Glutamatergic neuron (in vitro differentiated cells): ENCODE measurements at regions not wholly inside any gene's neighbourhood (a gene's known extent, or its start where the extent isn't known, plus 50 kb on each side); places are given as distances from the start of the nearest gene placed in this dataset.
"Not testable (repeated sequence)": the region's sequence is repeated elsewhere in the genome, so short reads cannot be mapped to it uniquely, and the experiment has no call there.

ENCODE experiments used
- DNase-seq: peaks from one replicate; pipeline ENCODE4 v3.0.0; 2022
- H3K27ac Mint-ChIP-seq: one replicate; pipeline ENCODE4 v1.8.0; 2020; ENCODE audit warnings: mild to moderate bottlenecking, mixed read lengths, inconsistent platforms; ENCODE audit not compliant: unreplicated experiment
- H3K27me3 Mint-ChIP-seq: one replicate; pipeline ENCODE4 v1.8.0; 2020; ENCODE audit warnings: mild to moderate bottlenecking, moderate library complexity, mixed read lengths, inconsistent platforms; ENCODE audit not compliant: unreplicated experiment
- H3K36me3 Mint-ChIP-seq: one replicate; pipeline ENCODE4 v1.8.0; 2020; ENCODE audit warnings: mild to moderate bottlenecking, mixed read lengths, inconsistent platforms; ENCODE audit not compliant: unreplicated experiment
- H3K4me1 Mint-ChIP-seq: one replicate; pipeline ENCODE4 v1.8.0; 2020; ENCODE audit warnings: mild to moderate bottlenecking, low read depth, mixed read lengths, inconsistent platforms; ENCODE audit not compliant: unreplicated experiment
- H3K4me3 Mint-ChIP-seq: one replicate; pipeline ENCODE4 v1.8.0; 2020; ENCODE audit warnings: mild to moderate bottlenecking, mixed read lengths, inconsistent platforms; ENCODE audit not compliant: unreplicated experiment
- H3K9me3 Mint-ChIP-seq: one replicate; pipeline ENCODE4 v1.8.0; 2020; ENCODE audit warnings: mild to moderate bottlenecking, moderate library complexity, mixed read lengths, inconsistent platforms; ENCODE audit not compliant: unreplicated experiment
- CTCF ChIP-seq: fragments of 200-600 bp; sonication (generic); IDR thresholded peaks from one replicate; pipeline ENCODE4 v1.5.0; 2021; ENCODE audit not compliant: partially characterized antibody, unreplicated experiment

GRCh38 chr5:145520335-145520734 is 314.8 kb downstream of the PRELID2 start:
- no peak overlapping the region for H3K4me3 Mint-ChIP-seq
- H3K36me3 Mint-ChIP-seq: no peaks in the 10 kb centered on the region
- no peak overlapping the region for H3K27ac Mint-ChIP-seq
- peaks cover 3% of the 10 kb centered on the region for H3K9me3 Mint-ChIP-seq
- TF ChIP-seq CTCF: no peak
- DNase-seq: no peak
- peaks cover 8% of the 10 kb centered on the region for H3K4me1 Mint-ChIP-seq
- no peaks in the 10 kb centered on the region for H3K27me3 Mint-ChIP-seq

- not testable (repeated sequence) for H3K4me1 Mint-ChIP-seq, DNase-seq, H3K27me3 Mint-ChIP-seq, H3K4me3 Mint-ChIP-seq, H3K9me3 Mint-ChIP-seq, H3K27ac Mint-ChIP-seq, H3K36me3 Mint-ChIP-seq
Measured at GRCh38 chr5:145517588-145517987, 317.6 kb downstream of the PRELID2 start.

GRCh38 chr5:145511351-145511750 is 323.8 kb downstream of the PRELID2 start:
- Mint-ChIP-seq H3K27me3 (no peaks in the 10 kb centered on the region), H3K9me3 (no peaks in the 10 kb centered on the region), H3K36me3 (no peaks in the 10 kb centered on the region), H3K4me1 (peaks cover 7% of the 10 kb centered on the region), H3K27ac (no peak overlapping the region), H3K4me3 (no peak overlapping the region)
- no peak for DNase-seq
- TF ChIP-seq CTCF: no peak

- DNase-seq: no peak
- H3K4me1 Mint-ChIP-seq: peaks cover 7% of the 10 kb centered on the region
- no peaks in the 10 kb centered on the region for H3K27me3 Mint-ChIP-seq
- H3K36me3 Mint-ChIP-seq: no peaks in the 10 kb centered on the region
- no peak overlapping the region for H3K4me3 Mint-ChIP-seq
- no peaks in the 10 kb centered on the region for H3K9me3 Mint-ChIP-seq
- H3K27ac Mint-ChIP-seq: no peak overlapping the region
- no peak for TF ChIP-seq CTCF
Measured at GRCh38 chr5:145510769-145511168, 324.4 kb downstream of the PRELID2 start.

GRCh38 chr5:145510324-145510723 is 324.8 kb downstream of the PRELID2 start:
- H3K9me3 Mint-ChIP-seq: no peaks in the 10 kb centered on the region
- no peaks in the 10 kb centered on the region for H3K36me3 Mint-ChIP-seq
- H3K4me1 Mint-ChIP-seq: peaks cover 7% of the 10 kb centered on the region
- no peak for TF ChIP-seq CTCF
- H3K4me3 Mint-ChIP-seq: no peak overlapping the region
- H3K27ac Mint-ChIP-seq: no peak overlapping the region
- DNase-seq: no peak
- H3K27me3 Mint-ChIP-seq: no peaks in the 10 kb centered on the region
